Kidney (tissue), 13 donors: ENCODE measurements at regions not wholly inside any gene's neighbourhood (a gene's known extent, or its start where the extent isn't known, plus 50 kb on each side); places are given as distances from the start of the nearest gene placed in this dataset.

Experiments used
- DNase-seq, 5 donors: peaks; one replicate each; pipeline ENCODE4 v3.0.0-alpha.2; 2013 to 2020
- FAIRE-seq: peaks from 2 replicates; lab custom pipeline; 2012; peaks lifted over from hg19 to GRCh38; lab: Jason Lieb, UNC
- H3K27ac ChIP-seq, 2 donors: one replicate each; pipeline ENCODE4 v1.7.0; 2013; ENCODE audit warnings: low read depth in 2 of 2, low read length in 2 of 2, inconsistent platforms in 1 of 2
- H3K27me3 ChIP-seq: one replicate; pipeline ENCODE4 v1.7.1; 2013; ENCODE audit warnings: low read length, inconsistent platforms; ENCODE audit not compliant: control insufficient read depth, insufficient read depth
- H3K36me3 ChIP-seq, 3 donors: one replicate each; pipeline versions ENCODE4 v1.7.0 to v1.7.1; 2013; ENCODE audit warnings: low read length in 3 of 3, control low read depth in 1 of 3, inconsistent platforms in 1 of 3; ENCODE audit not compliant: insufficient read depth in 3 of 3, control insufficient read depth in 2 of 3
- H3K4me1 ChIP-seq, 3 donors: one replicate each; pipeline versions ENCODE4 v1.7.0 to v1.7.1; 2013; ENCODE audit warnings: low read length in 3 of 3, inconsistent platforms in 1 of 3, low read depth in 1 of 3; ENCODE audit not compliant: control insufficient read depth in 2 of 3, insufficient read depth in 2 of 3
- H3K4me3 ChIP-seq, 3 donors: one replicate each; pipeline versions ENCODE4 v1.7.0 to v1.8.1; 2013; ENCODE audit warnings: low read length in 3 of 3, control low read depth in 1 of 3, inconsistent platforms in 1 of 3
- H3K9ac ChIP-seq, 3 donors: one replicate each; pipeline versions ENCODE4 v1.7.0 to v1.7.1; 2013; ENCODE audit warnings: low read length in 3 of 3, control low read depth in 1 of 3, inconsistent platforms in 1 of 3
- H3K9me3 ChIP-seq, 3 donors: one replicate each; pipeline versions ENCODE4 v1.7.0 to v1.7.1; 2013; ENCODE audit warnings: low read length in 3 of 3, control low read depth in 1 of 3, inconsistent platforms in 1 of 3; ENCODE audit not compliant: control insufficient read depth in 2 of 3, insufficient read depth in 1 of 3
- CTCF ChIP-seq: IDR thresholded peaks from 3 replicates; pipeline ENCODE4 v1.5.1; 2012; ENCODE audit warnings: mild to moderate bottlenecking, moderate library complexity, borderline replicate concordance; ENCODE audit not compliant: insufficient read depth; ENCODE audit errors: extremely low read depth
- intact Hi-C: fragments of 100-400 bp; cut with DNase I; formaldehyde crosslinking; loops from one replicate; pipeline ENCODE4 v1.11.1; 2022
- donor health status: control.
- donor health status: control.
- donor health status: control.
- donor health status: control.
- donor health status: control.
- donor health status: DM: yes; HTN: yes; CAD: no.
- donor health status: Normal renal cell carcinoma (clear cell type).

GRCh38 chr16:16904601-16905000, 525.7 kb downstream of the NPIPA7 start:
- H3K9me3 ChIP-seq, result peaks cover 0 to 10% (median 4%) of the 10 kb centered on the region in 3 donors
- H3K4me1 ChIP-seq, result no peaks in the 10 kb centered on the region
- intact Hi-C loops, result no loop called here
- DNase-seq (no peak), FAIRE-seq (no peak)
- no peak overlapping the region for H3K9ac ChIP-seq
- H3K4me3 ChIP-seq, result no peak overlapping the region
- H3K27ac ChIP-seq, result no peak overlapping the region
- no peaks in the 10 kb centered on the region for H3K27me3 ChIP-seq
- TF ChIP-seq CTCF, result no peak
- H3K36me3 ChIP-seq, result no peaks in the 10 kb centered on the region

- no peak for FAIRE-seq
- no peak for DNase-seq
- no peaks in the 10 kb centered on the region for H3K4me1 ChIP-seq
- H3K9ac ChIP-seq, result no peak overlapping the region
- H3K9me3 ChIP-seq, result peaks cover 0 to 10% (median 4%) of the 10 kb centered on the region in 3 donors
- H3K36me3 ChIP-seq, result no peaks in the 10 kb centered on the region
- intact Hi-C loops, result no loop called here
- H3K27me3 ChIP-seq, result no peaks in the 10 kb centered on the region
- H3K27ac ChIP-seq, result no peak overlapping the region
- TF ChIP-seq CTCF, result no peak
- no peak overlapping the region for H3K4me3 ChIP-seq
Measured at GRCh38 chr16:16905850-16906249, 526.9 kb downstream of the NPIPA7 start.

GRCh38 chr16:16907089-16907488, 528.1 kb downstream of the NPIPA7 start:
- intact Hi-C loops, result no loop called here
- Histone ChIP-seq H3K27me3 (no peaks in the 10 kb centered on the region), H3K9ac (no peak overlapping the region), H3K4me3 (no peak overlapping the region), H3K36me3 (no peaks in the 10 kb centered on the region), H3K27ac (no peak overlapping the region), H3K9me3 (peaks cover 0 to 4% (median 4%) of the 10 kb centered on the region in 3 donors), H3K4me1 (no peaks in the 10 kb centered on the region)
- no peak for DNase-seq
- FAIRE-seq, result no peak
- no peak for TF ChIP-seq CTCF

GRCh38 chr16:16908077-16908476, 529.1 kb downstream of the NPIPA7 start:
- no peak for TF ChIP-seq CTCF
- H3K36me3 ChIP-seq, result no peaks in the 10 kb centered on the region
- peaks cover 0 to 2% (median 2%) of the 10 kb centered on the region in 3 donors for H3K9me3 ChIP-seq
- no peak overlapping the region for H3K4me3 ChIP-seq
- H3K4me1 ChIP-seq, result no peaks in the 10 kb centered on the region
- intact Hi-C loops, result no loop called here
- no peaks in the 10 kb centered on the region for H3K27me3 ChIP-seq
- no peak overlapping the region for H3K9ac ChIP-seq
- no peak for FAIRE-seq
- no peak for DNase-seq
- H3K27ac ChIP-seq, result no peak overlapping the region
